Kidney capillary endothelial cell (primary cell): ENCODE measurements at regions not wholly inside any gene's neighbourhood (a gene's known extent, or its start where the extent isn't known, plus 50 kb on each side); places are given as distances from the start of the nearest gene placed in this dataset.

Source experiments
- DNase-seq: peaks from one replicate; pipeline ENCODE4 v3.0.0-alpha.2; 2018; ENCODE audit warnings: low spot score

DNA sequence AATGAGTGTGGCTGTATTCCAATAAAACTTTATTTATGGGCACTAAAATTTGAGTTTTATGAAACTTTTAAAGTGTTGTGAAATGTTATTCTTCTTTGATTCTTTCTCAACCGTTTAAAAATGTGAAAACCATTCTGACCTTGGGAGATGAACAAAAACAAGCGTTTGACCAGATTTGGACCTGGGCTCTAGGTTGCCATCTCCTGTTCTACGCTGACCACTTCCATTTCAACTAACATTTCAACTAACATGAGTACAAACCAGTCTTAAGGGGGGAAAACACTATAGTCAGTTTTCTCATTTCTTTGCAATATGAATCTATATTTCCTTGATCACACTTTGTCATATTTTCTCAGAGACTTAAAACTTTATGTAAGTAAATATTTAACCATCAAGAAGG lies 118.4 kb upstream of the IRX5 start:
- DNase-seq: no peak

DNA sequence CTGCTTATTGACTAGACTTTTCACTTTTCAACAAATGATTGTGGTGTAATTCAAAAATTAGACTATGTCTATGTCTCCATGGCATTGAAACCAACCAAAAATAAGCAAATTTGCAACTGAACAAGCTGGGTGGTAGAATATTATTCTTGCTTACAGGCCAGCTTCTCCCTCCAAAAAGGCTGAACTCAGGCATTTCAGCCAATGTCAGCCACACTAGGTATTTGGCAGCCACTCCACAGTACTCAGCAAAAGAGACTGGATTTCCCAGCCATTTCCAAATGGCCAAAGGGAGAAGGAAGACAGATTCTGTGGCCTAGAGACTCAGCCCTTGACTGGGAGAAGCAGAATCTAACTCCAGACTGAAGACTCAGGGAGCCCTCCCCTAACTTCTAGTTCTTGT lies 121.8 kb upstream of the IRX5 start:
- DNase-seq: no peak

DNA sequence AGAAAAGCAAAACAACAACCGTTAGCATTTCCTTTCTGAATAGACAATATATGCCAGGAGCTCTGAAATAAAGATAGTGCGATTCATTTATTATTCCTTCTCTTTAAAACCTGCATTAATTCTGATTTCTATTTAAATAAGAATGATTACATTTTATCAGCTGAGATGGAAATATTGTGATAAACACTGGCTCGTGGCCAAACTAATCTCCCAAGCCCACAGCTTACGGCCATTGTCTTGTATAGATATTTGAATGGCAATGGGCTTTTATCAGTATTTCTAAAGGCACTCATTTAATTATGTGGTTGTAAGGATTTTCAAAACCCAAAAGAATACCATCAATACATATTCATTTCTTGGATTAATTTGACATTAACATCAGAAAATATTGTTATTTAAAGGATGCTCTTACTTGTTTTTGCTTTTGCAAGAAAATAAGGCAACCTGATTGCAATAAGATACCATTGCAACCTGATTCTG lies 123.7 kb upstream of the IRX5 start:
- no peak for DNase-seq

- no peak for DNase-seq
Measured at GRCh38 chr16:54806378-54806777, 124.3 kb upstream of the IRX5 start.

DNA sequence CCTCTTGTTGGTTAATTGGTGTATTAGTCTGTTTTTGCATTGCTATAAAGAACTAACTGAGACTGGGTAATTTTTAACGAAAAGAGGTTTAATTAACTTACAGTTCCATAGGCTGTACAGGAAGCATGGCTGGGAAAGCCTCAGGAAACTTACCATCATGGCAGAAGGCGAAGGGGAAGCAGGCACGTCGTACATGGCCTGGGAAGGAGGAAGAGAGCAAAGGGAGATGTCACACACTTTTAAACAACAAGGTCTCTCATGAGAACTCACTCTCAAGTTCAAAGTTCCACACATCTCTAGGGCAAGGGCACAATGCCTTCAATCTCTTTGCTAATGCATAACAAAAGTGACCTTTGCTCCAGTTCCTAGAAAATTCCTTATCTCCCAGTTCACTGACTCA lies 125.0 kb upstream of the IRX5 start:
- no peak for DNase-seq

GRCh38 chr16:54801057-54801844 lies 129.4 kb upstream of the IRX5 start:
- no peak for DNase-seq

- DNase-seq: no peak
Measured at GRCh38 chr16:54798267-54798666, 132.4 kb upstream of the IRX5 start.

GRCh38 chr16:54796211-54796610 lies 134.5 kb upstream of the IRX5 start:
- no peak for DNase-seq

DNA sequence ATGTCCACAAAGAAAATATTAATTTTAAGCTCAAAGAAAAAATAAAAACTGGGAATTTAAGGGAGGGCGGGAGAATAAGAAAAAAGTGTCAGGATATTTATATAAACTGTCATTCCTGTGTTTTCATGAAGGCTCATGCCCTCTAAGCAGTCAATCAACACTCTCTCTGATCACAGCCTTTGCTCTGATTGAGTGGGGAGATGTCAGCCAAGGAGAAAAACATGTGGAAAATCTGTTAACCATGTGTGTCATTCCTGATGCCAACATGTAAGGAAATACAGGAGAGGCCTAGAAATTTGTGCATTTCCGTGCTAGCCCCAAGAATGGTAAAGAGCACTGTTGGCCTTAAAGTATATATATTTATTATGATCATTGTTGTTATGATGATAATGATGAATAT lies 137.9 kb upstream of the IRX5 start:
- no peak for DNase-seq

DNA sequence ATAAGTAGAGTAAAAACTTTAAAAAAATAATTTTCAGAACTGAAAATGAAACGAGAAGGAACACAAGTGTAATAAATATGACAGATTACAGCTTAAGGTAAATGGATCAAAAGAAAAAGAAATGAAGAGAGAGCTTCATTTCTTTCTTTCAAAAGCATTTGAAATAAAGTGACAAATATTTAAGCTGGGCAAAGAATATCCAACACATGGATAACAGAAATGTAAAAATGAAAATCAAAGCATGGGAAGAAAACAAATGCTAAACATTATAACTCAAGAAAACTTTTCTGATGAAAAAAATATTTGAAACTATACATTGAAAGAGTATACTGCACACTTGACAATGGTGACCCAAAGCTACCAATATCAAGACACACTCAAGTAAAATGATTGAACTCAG lies 143.6 kb upstream of the IRX5 start:
- no peak for DNase-seq

DNA sequence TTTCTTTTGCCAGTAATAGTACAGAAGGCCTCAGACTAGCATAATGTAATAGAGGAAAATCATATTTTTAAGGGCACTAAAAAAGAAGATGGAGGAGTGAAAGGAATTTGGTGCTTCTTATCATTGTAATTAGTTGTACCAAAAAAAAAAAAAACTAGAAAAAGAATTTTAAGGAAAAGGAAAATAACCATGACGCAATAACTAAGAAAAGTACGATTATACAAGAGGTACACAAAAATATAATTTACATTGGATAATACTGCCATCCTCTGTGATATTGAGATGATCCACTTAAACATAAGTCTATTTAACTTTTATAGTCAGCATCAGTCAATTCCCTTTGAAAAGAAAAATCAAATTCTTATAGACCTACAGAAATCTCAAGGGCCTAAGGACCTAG lies 146.7 kb upstream of the IRX5 start:
- no peak for DNase-seq

- DNase-seq: no peak
Measured at GRCh38 chr16:54783226-54783625, 147.4 kb upstream of the IRX5 start.

DNA sequence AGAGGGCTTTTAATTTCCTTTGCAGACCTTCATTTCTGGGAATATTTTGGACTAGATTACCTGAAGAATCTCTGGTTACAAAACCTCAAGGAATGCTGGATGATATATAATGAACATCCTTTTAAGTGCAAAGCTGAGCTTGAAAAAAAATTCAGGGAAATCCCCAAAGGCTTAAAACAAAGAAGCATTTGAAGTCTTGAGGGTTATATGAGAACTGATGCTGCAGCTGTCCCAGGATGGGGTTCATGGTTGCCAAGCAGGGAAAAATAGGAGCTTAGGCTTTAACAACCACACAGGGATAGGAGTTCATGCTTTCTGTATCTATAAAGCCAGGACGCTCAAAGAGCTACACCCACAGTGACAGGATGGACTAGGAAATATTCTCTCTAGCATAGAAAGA lies 150.4 kb upstream of the IRX5 start:
- no peak for DNase-seq

DNA sequence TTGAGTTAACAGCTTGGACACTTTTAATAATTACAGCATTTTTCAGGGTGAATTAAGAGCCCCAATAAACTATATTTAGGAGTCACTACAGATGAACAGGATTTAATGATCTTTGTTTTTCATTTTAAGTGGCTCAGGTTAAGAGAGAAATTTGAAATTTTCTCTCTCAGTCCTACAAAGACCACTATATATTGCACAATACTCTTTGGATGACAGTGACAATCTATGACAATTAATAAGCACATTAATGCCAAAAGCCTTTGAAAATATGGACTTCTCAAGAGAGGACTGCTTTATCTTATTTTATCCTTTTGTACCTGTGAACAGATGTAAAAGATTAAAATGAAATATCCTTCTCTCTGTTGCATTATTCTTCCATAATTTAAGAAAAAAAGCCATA lies 151.1 kb upstream of the IRX5 start:
- DNase-seq: no peak

DNA sequence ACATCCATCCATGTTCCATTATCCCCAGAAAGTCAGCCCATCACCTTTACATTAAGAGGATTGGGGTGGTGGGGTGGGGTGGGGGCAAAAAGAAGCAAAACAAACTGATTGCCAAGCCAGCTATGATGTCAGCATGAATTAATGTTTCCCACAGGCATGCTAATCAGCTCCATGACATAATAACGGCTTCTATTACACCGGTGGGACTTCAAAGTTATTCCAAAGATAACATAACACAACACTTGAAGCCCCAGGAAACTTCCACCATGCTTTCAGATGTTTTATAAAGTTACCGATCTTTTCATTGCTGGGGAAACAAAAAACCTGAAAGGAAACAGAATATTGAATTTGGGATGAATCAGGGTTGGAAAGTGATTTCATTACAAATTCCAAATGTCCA lies 155.9 kb upstream of the IRX5 start:
- no peak for DNase-seq

- DNase-seq: no peak
Measured at GRCh38 chr16:54772400-54772799, 158.3 kb upstream of the IRX5 start.

DNA sequence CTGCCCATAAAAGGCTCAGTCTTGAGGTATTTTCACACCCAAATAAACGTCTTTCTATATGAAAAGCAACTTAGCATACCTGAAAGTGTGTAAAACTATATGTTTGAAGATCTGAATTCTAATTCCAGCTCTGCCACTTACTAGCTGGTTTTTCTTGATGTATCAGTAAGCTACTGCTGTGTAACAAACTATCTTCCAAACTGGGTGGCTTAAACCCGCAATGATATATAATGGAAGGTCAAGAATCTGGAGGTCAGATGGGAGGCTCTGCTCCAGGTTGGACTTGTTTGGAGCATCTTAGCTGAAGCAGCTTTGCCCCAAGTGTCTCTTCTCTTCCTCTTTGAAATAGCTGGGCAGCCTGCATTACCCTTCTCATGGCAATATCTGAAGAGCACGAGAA lies 164.3 kb upstream of the IRX5 start:
- DNase-seq: no peak

DNA sequence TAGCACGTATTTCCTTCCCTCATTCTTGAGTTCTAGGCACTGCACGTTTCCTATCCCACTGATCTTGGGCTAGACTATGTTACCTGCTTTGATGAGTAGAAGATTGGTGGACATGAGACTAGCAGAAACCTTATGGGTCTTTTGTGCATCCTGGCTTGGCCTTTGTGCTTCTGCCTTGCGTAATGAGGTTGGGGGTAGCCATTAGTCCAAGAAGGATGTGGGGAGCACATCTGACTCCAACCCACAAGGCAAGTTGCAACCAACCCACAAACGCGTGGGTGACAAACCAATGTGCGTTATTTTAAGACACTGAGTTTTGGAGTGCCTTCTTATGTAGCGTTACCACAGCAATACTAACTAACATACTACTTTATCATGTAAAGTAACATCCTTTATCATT lies 180.4 kb upstream of the IRX5 start:
- DNase-seq: no peak

- DNase-seq: no peak
Measured at GRCh38 chr16:54748611-54749190, 182.0 kb upstream of the IRX5 start.

GRCh38 chr16:54746596-54746995 lies 184.1 kb upstream of the IRX5 start:
- no peak for DNase-seq

GRCh38 chr16:54744998-54745397 lies 185.7 kb upstream of the IRX5 start:
- no peak for DNase-seq

DNA sequence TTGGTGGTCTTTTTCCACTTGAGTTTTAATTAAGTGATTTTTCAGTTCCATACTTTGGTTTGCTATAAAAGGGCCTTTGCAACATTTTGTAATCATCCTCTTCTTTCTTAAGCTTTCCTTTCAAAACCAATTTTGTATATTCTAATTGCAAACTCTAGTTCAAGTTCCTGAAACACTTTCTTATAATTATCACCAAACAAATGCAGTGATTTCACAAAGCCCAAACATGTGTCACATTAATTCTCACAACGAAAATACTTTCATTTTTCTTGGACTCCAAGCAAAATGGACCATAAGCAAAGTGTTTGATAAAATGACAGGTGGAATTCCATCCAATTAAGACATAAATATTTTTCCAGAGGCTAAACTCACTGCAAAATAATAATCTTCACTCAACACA lies 188.2 kb upstream of the IRX5 start:
- no peak for DNase-seq

- no peak for DNase-seq
Measured at GRCh38 chr16:54739381-54739780, 191.3 kb upstream of the IRX5 start.

GRCh38 chr16:54734156-54734555 lies 196.5 kb upstream of the IRX5 start:
- no peak for DNase-seq
